Activated CD4-positive, alpha-beta T cell treated with anti-CD3 and anti-CD28 coated beads for 36 hours (primary cell): ENCODE measurements at regions not wholly inside any gene's neighbourhood (a gene's known extent, or its start where the extent isn't known, plus 50 kb on each side); places are given as distances from the start of the nearest gene placed in this dataset.

Experiments used
- ATAC-seq: fragments of 200-7000 bp; cut with Tn5 transposase; one replicate; pipeline ENCODE4 v1.10.0; 2021; ENCODE audit warnings: mild to moderate bottlenecking, moderate library complexity
- CTCF ChIA-PET: fragments of 350-600 bp; sonication (Branson Sonifier 250); formaldehyde crosslinking; loops from one replicate; lab custom pipeline; 2021; ENCODE audit warnings: antibody characterized with exemption; lab: Charles Lee
- POLR2A ChIA-PET: fragments of 350-600 bp; sonication (Branson Sonifier 250); formaldehyde crosslinking; loops from one replicate; lab custom pipeline; 2021; ENCODE audit warnings: antibody characterized with exemption, inconsistent platforms; lab: Charles Lee
- DNase-seq: peaks from one replicate; pipeline ENCODE4 v3.0.0-alpha.2; 2020
- H3K27ac Mint-ChIP-seq: one replicate; pipeline ENCODE4 v1.8.0; 2021; ENCODE audit warnings: mixed read lengths
- H3K27me3 Mint-ChIP-seq: one replicate; pipeline ENCODE4 v1.8.0; 2021; ENCODE audit warnings: mixed read lengths
- H3K36me3 Mint-ChIP-seq: one replicate; pipeline ENCODE4 v1.8.0; 2021; ENCODE audit warnings: low read depth, mixed read lengths
- H3K4me1 Mint-ChIP-seq: one replicate; pipeline ENCODE4 v1.8.0; 2021; ENCODE audit warnings: mixed read lengths
- H3K4me3 Mint-ChIP-seq: one replicate; pipeline ENCODE4 v1.8.0; 2021; ENCODE audit warnings: mild to moderate bottlenecking, moderate library complexity, mixed read lengths
- H3K9me3 Mint-ChIP-seq: one replicate; pipeline ENCODE4 v1.8.0; 2021; ENCODE audit warnings: low read depth, mixed read lengths
- intact Hi-C, 2 experiments: fragments of 100-400 bp; cut with DNase I in 1 of 2; cut with micrococcal nuclease in 1 of 2; formaldehyde crosslinking; loops; one replicate each; pipeline versions ENCODE4 v1.14.2 to v1.15.1; 2022 to 2024; cut with DNase I, micrococcal nuclease

DNA sequence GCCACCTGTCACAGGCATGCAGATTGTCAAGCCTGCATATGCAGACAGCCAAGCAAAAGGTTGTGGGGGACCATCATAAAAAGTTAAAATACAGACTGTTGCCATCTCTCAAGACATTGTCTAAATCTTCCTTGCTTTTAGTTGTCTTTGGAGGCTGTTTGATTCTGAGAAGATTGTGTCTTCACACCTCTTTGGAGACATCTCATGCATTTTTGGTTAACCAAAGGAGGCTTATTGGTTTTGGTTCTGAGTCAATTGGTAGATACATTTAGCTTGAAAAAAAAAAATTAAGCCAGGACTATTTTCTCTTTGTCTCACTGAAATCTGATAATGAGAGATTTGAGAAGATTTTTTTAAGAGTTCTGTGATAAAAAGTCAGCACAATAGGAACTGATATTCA lies 217.6 kb downstream of the LYPLAL1 start:
- Mint-ChIP-seq H3K4me1 (no peaks in the 10 kb centered on the region), H3K27me3 (peaks cover 8% of the 10 kb centered on the region), H3K27ac (no peak overlapping the region), H3K4me3 (no peak overlapping the region), H3K36me3 (no peaks in the 10 kb centered on the region), H3K9me3 (peaks cover 10% of the 10 kb centered on the region)
- CTCF ChIA-PET = interaction anchor here (1.0 kb wide), 1 partner anchor 1061 kb away, joined by 4 read pairs; no protein-coding TSS in a partner anchor
- intact Hi-C loops = no loop called here
- ATAC-seq (no peak), DNase-seq (no peak)
- POLR2A ChIA-PET = no interaction called here

- DNase-seq = no peak
- intact Hi-C loops = loop anchor here in 1 of 2 experiments (10.0 kb wide), 1 partner anchor 1052 kb away; no protein-coding TSS in a partner anchor
- ChIA-PET CTCF (interaction anchor here (0.9 to 1.2 kb wide), 2 partner anchors 39 to 86 kb away, joined by 3 read pairs; no protein-coding TSS in a partner anchor), POLR2A (no interaction called here)
- Mint-ChIP-seq H3K36me3 (no peaks in the 10 kb centered on the region), H3K4me3 (no peak overlapping the region), H3K4me1 (no peaks in the 10 kb centered on the region), H3K9me3 (no peaks in the 10 kb centered on the region), H3K27me3 (peaks cover 8% of the 10 kb centered on the region), H3K27ac (no peak overlapping the region)
- no peak for ATAC-seq
Observed at GRCh38 chr1:219387211-219387610, 213.5 kb downstream of the LYPLAL1 start.

DNA sequence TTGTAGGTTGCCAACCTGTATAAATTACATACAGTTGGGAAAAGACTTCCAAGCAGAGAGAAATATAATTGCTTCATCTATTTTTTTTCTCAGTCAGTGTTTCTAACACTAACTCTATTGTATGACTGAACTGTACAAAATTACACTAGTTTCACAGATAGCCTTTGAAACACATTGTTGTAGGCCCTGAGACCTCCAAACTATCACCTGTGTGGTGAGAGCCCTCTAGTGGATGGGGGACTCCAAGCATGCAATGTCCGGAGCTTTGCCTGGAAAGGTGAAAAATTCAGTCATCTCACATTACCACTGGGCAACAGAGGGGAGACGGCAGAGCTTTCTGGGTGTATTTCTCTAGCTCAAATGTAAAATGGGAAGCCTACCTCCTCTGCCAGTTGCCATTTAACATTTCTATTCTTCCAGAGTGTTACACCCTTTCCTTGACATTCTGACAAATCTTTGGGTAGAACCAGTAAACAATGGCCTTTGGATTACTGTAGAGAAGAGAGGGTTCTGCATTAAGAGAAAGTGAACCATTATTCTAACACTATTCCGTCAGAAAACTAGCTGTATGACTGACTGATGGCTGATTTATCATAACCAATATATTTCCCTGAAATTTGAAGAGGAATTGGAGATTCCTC lies 212.2 kb downstream of the LYPLAL1 start:
- CTCF ChIA-PET = interaction anchor here (0.6 to 0.9 kb wide), 3 partner anchors 16 to 118 kb away, joined by 3 to 5 read pairs (median 3); no protein-coding TSS in a partner anchor
- DNase-seq (peak; percentile 57), ATAC-seq (peak; percentile 60)
- Mint-ChIP-seq H3K27ac (no peak overlapping the region), H3K4me3 (no peak overlapping the region), H3K27me3 (peaks cover 8% of the 10 kb centered on the region), H3K36me3 (no peaks in the 10 kb centered on the region), H3K4me1 (no peaks in the 10 kb centered on the region), H3K9me3 (no peaks in the 10 kb centered on the region)
- POLR2A ChIA-PET = no interaction called here
- intact Hi-C loops = loop anchor here (1.0 to 10.0 kb wide), 3 partner anchors 181 to 1051 kb away; no protein-coding TSS in a partner anchor

GRCh38 chr1:219383281-219383680 lies 209.6 kb downstream of the LYPLAL1 start:
- no peaks in the 10 kb centered on the region for H3K36me3 Mint-ChIP-seq
- no peak for ATAC-seq
- ChIA-PET CTCF (no interaction called here), POLR2A (no interaction called here)
- no peak for DNase-seq
- H3K4me1 Mint-ChIP-seq = no peaks in the 10 kb centered on the region
- intact Hi-C loops = loop anchor here in 1 of 2 experiments (10.0 kb wide), 1 partner anchor 1048 kb away; no protein-coding TSS in a partner anchor
- H3K9me3 Mint-ChIP-seq = no peaks in the 10 kb centered on the region
- H3K4me3 Mint-ChIP-seq = no peak overlapping the region
- H3K27me3 Mint-ChIP-seq = peaks cover 8% of the 10 kb centered on the region
- no peak overlapping the region for H3K27ac Mint-ChIP-seq

DNA sequence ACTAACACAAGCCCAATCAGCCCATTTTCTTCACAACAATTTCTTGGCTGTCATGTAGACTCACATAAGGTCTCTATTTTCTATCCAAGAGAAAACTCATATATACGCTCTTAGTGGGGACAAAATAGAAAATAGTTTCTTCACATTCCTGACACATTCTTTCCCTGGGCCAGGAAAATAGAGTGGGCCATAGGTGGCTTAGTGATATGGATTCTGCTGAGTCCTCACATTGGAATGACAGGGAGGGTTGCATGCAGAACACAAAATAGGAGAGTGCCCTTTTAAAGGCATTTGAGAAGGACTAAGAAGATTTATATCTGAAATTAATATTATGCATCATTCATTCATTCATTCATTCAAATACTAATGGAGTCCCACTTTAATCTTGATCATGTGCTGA lies 207.7 kb downstream of the LYPLAL1 start:
- H3K27me3 Mint-ChIP-seq = peaks cover 5% of the 10 kb centered on the region
- H3K4me3 Mint-ChIP-seq = no peak overlapping the region
- H3K27ac Mint-ChIP-seq = no peak overlapping the region
- H3K36me3 Mint-ChIP-seq = no peaks in the 10 kb centered on the region
- intact Hi-C loops = loop anchor here in 1 of 2 experiments (10.0 kb wide), 1 partner anchor 1047 kb away; no protein-coding TSS in a partner anchor
- ChIA-PET CTCF (no interaction called here), POLR2A (no interaction called here)
- no peak for DNase-seq
- no peaks in the 10 kb centered on the region for H3K4me1 Mint-ChIP-seq
- H3K9me3 Mint-ChIP-seq = no peaks in the 10 kb centered on the region
- no peak for ATAC-seq

DNA sequence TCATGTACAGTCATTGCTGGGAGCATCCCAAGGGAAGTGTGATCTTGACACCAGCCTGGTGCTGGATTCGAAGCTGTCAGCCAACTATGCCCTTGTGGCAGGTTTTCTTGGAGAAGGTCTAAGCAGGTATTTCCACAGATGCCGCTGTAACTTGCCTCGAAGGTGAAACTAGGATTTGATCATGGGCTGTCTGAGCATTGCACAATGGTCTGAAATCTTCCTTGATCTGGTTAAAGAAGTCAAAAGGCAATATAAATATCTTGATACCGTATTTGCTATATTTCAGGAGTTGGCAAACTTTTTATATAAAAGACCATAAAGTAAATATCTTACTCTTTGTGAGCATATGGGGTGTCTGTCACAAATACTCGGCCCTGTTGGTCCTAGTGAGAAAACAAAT lies 206.8 kb downstream of the LYPLAL1 start:
- ATAC-seq (no peak), DNase-seq (no peak)
- intact Hi-C loops = loop anchor here in 1 of 2 experiments (10.0 kb wide), 1 partner anchor 1046 kb away; no protein-coding TSS in a partner anchor
- no peaks in the 10 kb centered on the region for H3K9me3 Mint-ChIP-seq
- CTCF ChIA-PET = no interaction called here
- no peak overlapping the region for H3K27ac Mint-ChIP-seq
- H3K27me3 Mint-ChIP-seq = peaks cover 5% of the 10 kb centered on the region
- H3K4me1 Mint-ChIP-seq = no peaks in the 10 kb centered on the region
- POLR2A ChIA-PET = no interaction called here
- H3K4me3 Mint-ChIP-seq = no peak overlapping the region
- no peaks in the 10 kb centered on the region for H3K36me3 Mint-ChIP-seq

DNA sequence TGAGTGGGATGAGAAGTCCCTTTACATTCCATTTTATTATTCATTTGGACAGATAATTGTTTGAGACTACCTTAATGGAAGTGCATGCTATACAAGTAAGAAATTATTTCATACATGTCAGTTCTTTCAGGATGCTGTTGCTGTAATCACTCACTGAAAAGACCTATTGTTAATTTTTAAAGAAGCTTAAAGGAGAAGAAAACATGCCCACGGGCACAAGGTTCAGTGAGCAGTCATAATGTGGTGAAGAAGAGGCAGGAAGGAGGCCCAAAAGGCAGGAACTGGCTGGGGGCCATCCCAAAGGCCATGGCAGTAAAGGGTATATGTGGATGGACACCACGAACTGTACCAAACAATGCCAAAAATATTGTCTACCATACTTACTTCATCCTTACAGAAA lies 206.0 kb downstream of the LYPLAL1 start:
- Mint-ChIP-seq H3K9me3 (no peaks in the 10 kb centered on the region), H3K4me3 (no peak overlapping the region), H3K4me1 (no peaks in the 10 kb centered on the region), H3K27me3 (peaks cover 5% of the 10 kb centered on the region), H3K36me3 (no peaks in the 10 kb centered on the region), H3K27ac (no peak overlapping the region)
- DNase-seq = no peak
- ChIA-PET POLR2A (no interaction called here), CTCF (no interaction called here)
- no peak for ATAC-seq
- intact Hi-C loops = loop anchor here in 1 of 2 experiments (10.0 kb wide), 1 partner anchor 1045 kb away; no protein-coding TSS in a partner anchor

DNA sequence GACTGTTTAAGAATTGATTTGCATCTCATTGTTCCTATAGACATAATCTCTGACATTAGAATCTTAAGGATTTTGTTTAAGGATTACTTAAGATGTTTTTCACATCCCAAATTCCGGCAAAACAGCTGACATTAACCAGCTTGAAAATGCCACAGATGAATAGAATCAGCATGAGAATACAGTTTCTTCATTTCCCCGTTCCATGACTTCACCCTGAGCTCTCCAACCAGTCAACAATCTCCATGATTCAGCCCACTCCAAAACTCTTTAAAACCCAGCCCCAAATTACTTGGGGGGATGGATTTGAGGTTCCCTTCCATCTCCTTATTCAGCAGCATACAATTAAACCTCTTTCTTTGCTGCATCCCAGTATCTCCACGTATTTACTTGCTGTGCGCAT lies 201.0 kb downstream of the LYPLAL1 start:
- Mint-ChIP-seq H3K27ac (no peak overlapping the region), H3K4me1 (no peaks in the 10 kb centered on the region), H3K27me3 (peaks cover 5% of the 10 kb centered on the region), H3K36me3 (no peaks in the 10 kb centered on the region), H3K4me3 (no peak overlapping the region), H3K9me3 (no peaks in the 10 kb centered on the region)
- DNase-seq = no peak
- ATAC-seq = no peak
- ChIA-PET POLR2A (no interaction called here), CTCF (no interaction called here)
- intact Hi-C loops = no loop called here

DNA sequence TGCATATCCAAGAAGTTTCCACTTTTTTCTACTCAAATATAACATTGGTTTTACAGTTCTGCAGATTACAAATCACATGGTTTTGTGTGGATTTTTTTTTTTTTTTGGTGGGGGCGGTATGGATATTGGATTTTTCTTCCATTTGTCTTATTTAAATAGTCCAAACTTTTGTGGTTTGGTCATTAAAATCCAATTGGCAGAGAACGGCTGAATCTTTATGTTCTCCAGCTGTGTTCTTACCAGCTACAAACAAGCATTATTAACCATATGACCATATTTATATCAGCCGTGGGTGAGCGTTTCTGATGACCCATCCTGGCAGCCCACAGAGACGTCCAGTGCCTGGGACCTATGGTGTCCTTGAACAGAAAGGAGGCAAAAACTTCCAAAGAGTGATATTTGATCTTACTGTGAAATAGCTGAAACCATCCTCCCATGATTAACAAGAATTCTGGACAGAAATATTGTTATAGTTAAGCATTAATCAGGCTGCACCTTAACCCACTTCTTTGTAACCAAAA lies 200.4 kb downstream of the LYPLAL1 start:
- no peaks in the 10 kb centered on the region for H3K9me3 Mint-ChIP-seq

GRCh38 chr1:219373616-219373935 lies 199.9 kb downstream of the LYPLAL1 start:
- H3K4me1 Mint-ChIP-seq = no peaks in the 10 kb centered on the region
- H3K9me3 Mint-ChIP-seq = no peaks in the 10 kb centered on the region
- ChIA-PET POLR2A (no interaction called here), CTCF (no interaction called here)
- H3K4me3 Mint-ChIP-seq = no peak overlapping the region
- DNase-seq (no peak), ATAC-seq (no peak)
- H3K36me3 Mint-ChIP-seq = no peaks in the 10 kb centered on the region
- intact Hi-C loops = no loop called here
- no peak overlapping the region for H3K27ac Mint-ChIP-seq
- H3K27me3 Mint-ChIP-seq = peaks cover 5% of the 10 kb centered on the region

More for the DNA sequence above, 200.4 kb downstream of the LYPLAL1 start:
- DNase-seq = no peak
- no peak overlapping the region for H3K27ac Mint-ChIP-seq
- no peaks in the 10 kb centered on the region for H3K4me1 Mint-ChIP-seq
- CTCF ChIA-PET = no interaction called here
- intact Hi-C loops = no loop called here
- no peak for ATAC-seq
- no peak overlapping the region for H3K4me3 Mint-ChIP-seq
- POLR2A ChIA-PET = no interaction called here
- no peaks in the 10 kb centered on the region for H3K36me3 Mint-ChIP-seq
- peaks cover 5% of the 10 kb centered on the region for H3K27me3 Mint-ChIP-seq

DNA sequence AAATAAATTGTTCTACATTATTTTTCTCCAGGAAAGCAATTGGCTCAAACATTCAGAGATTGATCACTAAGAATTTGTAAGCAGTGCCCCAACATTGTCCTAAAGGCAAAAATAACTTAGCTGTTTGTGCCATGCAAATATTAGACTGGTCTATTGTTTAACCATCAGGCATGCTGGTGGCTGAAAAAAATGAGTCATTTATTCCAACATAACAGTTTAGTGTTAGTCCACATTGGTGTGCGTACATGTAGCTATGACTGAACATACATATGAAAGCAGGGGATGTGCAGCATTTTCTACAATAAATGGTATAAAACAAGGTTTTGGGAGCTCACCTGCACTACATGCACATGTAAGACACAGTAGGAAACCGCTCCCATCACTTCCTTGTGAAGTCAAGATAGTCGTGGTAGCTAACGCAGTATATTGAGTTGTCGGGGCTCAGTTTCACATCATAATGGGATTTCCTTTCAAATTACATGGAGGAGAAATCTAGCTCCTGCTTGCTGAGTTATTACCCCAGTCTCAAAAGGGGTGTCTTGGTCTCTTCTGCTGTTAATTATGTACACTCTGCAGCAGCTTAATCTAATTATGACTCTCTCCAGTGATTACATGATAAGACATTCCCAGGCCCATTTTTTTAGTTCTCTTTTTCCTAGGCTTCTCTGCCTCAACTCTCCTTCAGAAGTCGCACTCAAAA lies 199.4 kb downstream of the LYPLAL1 start:
- ATAC-seq (no peak), DNase-seq (no peak)
- Mint-ChIP-seq H3K9me3 (no peaks in the 10 kb centered on the region), H3K27ac (no peak overlapping the region), H3K36me3 (no peaks in the 10 kb centered on the region), H3K4me3 (no peak overlapping the region), H3K27me3 (peaks cover 2% of the 10 kb centered on the region), H3K4me1 (no peaks in the 10 kb centered on the region)
- ChIA-PET POLR2A (no interaction called here), CTCF (no interaction called here)
- intact Hi-C loops = no loop called here

- Mint-ChIP-seq H3K27ac (no peak overlapping the region), H3K9me3 (no peaks in the 10 kb centered on the region), H3K27me3 (no peaks in the 10 kb centered on the region), H3K4me1 (no peaks in the 10 kb centered on the region), H3K36me3 (no peaks in the 10 kb centered on the region), H3K4me3 (no peak overlapping the region)
- ChIA-PET POLR2A (no interaction called here), CTCF (no interaction called here)
- no peak for ATAC-seq
- no peak for DNase-seq
- intact Hi-C loops = no loop called here
Observed at GRCh38 chr1:219371471-219371870, 197.8 kb downstream of the LYPLAL1 start.
